ENCODE measurements at regions not wholly inside any gene's neighbourhood (a gene's known extent, or its start where the extent isn't known, plus 50 kb on each side); places are given as distances from the start of the nearest gene placed in this dataset.

- H3K4me1 ChIP-seq = no peaks in the 10 kb centered on the region
- no peak overlapping the region for H3K4me3 ChIP-seq
- no peak for ATAC-seq
- no peak for DNase-seq
- WGBS, 2 donors = 74 to 88% methylated on average over 23 of the region's 23 CpGs
- H3K9me3 ChIP-seq = no peaks in the 10 kb centered on the region
- H3K27ac ChIP-seq = no peak overlapping the region
- TF ChIP-seq, protein P1, sequence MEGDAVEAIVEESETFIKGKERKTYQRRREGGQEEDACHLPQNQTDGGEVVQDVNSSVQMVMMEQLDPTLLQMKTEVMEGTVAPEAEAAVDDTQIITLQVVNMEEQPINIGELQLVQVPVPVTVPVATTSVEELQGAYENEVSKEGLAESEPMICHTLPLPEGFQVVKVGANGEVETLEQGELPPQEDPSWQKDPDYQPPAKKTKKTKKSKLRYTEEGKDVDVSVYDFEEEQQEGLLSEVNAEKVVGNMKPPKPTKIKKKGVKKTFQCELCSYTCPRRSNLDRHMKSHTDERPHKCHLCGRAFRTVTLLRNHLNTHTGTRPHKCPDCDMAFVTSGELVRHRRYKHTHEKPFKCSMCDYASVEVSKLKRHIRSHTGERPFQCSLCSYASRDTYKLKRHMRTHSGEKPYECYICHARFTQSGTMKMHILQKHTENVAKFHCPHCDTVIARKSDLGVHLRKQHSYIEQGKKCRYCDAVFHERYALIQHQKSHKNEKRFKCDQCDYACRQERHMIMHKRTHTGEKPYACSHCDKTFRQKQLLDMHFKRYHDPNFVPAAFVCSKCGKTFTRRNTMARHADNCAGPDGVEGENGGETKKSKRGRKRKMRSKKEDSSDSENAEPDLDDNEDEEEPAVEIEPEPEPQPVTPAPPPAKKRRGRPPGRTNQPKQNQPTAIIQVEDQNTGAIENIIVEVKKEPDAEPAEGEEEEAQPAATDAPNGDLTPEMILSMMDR (IDR thresholded peaks at IDR 0.05) = no peak
- intact Hi-C loops (cut with DNase I) = no loop called here
- no peaks in the 10 kb centered on the region for H3K27me3 ChIP-seq
- no peak for FAIRE-seq
- no peaks in the 10 kb centered on the region for H3K36me3 ChIP-seq
Measured at GRCh38 chr19:31149441-31149941, 199.7 kb downstream of the TSHZ3 start.

DNA sequence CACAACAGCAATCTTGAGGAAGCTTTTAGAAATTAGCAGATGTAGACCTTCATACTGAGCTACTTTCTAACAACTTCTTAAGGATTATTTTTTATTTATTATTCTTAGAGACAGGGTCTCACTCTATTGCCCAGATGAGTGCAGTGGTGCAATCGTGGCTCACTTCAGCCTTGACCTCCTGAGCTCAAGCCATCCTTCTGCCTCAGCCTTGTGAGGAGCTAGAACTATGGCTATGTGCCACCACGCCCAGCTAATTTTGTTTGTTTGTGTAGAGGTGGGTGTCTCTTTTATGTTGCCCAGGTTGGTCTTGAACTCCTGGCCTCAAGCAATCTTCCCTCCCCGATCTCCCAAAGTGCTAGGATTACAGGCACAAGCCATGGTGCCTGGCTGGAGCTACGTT, 200.6 kb downstream of the TSHZ3 start:
- no peaks in the 10 kb centered on the region for H3K36me3 ChIP-seq
- no peak overlapping the region for H3K27ac ChIP-seq
- WGBS, 2 donors = 48 to 62% methylated on average over 4 of the region's 4 CpGs
- H3K27me3 ChIP-seq = no peaks in the 10 kb centered on the region
- DNase-seq (no peak), FAIRE-seq (no peak), ATAC-seq (no peak)
- intact Hi-C loops (cut with DNase I) = no loop called here
- H3K4me1 ChIP-seq = no peaks in the 10 kb centered on the region
- no peak overlapping the region for H3K4me3 ChIP-seq
- TF ChIP-seq, protein P1 (IDR thresholded peaks at IDR 0.05) = no peak
- no peaks in the 10 kb centered on the region for H3K9me3 ChIP-seq

DNA sequence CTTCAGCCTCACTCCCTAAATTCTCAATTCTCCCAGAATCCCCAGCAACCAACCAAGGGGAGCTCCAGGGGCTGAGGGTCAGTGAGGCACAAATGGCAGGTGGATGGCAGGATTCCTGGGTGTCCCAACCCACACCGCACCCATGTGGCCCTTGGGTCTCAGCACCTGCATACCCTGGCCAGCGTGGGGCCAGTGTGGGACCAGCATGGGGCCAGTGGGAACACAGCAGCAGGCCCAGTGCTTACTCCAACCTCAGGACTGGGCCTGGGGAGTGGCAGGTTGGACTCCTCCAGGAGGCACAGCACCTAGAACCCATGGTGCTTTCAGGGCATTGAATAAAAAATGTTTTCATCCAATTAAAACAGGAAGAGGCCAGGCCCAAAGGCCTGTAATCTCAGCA, 202.0 kb downstream of the TSHZ3 start:
- Histone ChIP-seq H3K27me3 (no peaks in the 10 kb centered on the region), H3K4me3 (no peak overlapping the region), H3K9me3 (no peaks in the 10 kb centered on the region), H3K4me1 (no peaks in the 10 kb centered on the region), H3K36me3 (no peaks in the 10 kb centered on the region), H3K27ac (no peak overlapping the region)
- TF ChIP-seq, protein P1 (IDR thresholded peaks at IDR 0.05) = no peak
- ATAC-seq = no peak
- no peak for FAIRE-seq
- 64 to 76% methylated on average over 2 of the region's 2 CpGs for WGBS, 2 donors
- intact Hi-C loops (cut with DNase I) = no loop called here
- DNase-seq = no peak

DNA sequence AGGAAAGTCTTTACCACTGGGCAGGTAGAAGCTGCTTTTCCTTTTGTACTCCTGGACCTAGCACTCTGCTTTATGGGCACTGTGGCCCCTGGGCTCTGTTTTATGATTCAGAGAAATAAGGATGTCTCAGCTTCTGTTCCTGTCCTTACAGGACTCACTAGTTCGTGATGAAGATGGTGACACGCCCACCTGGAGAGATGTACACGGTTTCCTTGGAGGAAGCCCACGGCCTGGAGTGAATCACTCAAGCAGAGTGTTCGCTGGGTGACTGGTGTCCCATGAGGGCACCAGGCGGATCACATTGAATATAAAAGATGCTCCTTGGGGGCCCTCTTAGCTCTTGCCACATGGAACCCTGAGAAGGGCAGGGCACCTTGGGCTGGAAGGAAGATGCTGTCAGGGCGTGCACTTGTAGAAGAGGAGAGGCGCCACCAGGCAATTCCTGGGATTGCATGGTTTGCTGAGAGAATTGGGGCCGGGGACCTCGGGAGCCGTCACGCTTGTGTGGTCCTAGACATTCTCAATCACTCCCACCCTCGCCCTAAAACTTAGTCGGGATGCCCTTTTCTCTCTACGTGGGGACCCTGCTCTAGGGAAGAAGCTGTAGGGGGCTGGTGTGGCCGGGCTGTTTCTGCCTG, 202.6 kb downstream of the TSHZ3 start:
- no peak for FAIRE-seq
- H3K27me3 ChIP-seq = no peaks in the 10 kb centered on the region
- DNase-seq = no peak
- H3K36me3 ChIP-seq = no peaks in the 10 kb centered on the region
- H3K9me3 ChIP-seq = no peaks in the 10 kb centered on the region
- no peaks in the 10 kb centered on the region for H3K4me1 ChIP-seq
- TF ChIP-seq, protein P1 (IDR thresholded peaks at IDR 0.05) = no peak
- WGBS, 2 donors = 56 to 74% methylated on average over 16 of the region's 16 CpGs
- no peak overlapping the region for H3K4me3 ChIP-seq
- no peak overlapping the region for H3K27ac ChIP-seq
- no peak for ATAC-seq
- intact Hi-C loops (cut with DNase I) = no loop called here

GRCh38 chr19:31146015-31146414, 203.2 kb downstream of the TSHZ3 start:
- intact Hi-C loops (cut with DNase I) = no loop called here
- Histone ChIP-seq H3K27me3 (no peaks in the 10 kb centered on the region), H3K36me3 (no peaks in the 10 kb centered on the region), H3K27ac (no peak overlapping the region), H3K9me3 (no peaks in the 10 kb centered on the region), H3K4me3 (no peak overlapping the region), H3K4me1 (no peaks in the 10 kb centered on the region)
- WGBS, 2 donors = 69 to 72% methylated on average over 13 of the region's 13 CpGs
- ATAC-seq = no peak
- no peak for DNase-seq
- FAIRE-seq = no peak
- TF ChIP-seq, protein P1 (IDR thresholded peaks at IDR 0.05) = no peak
